AG04450 (cell line): ENCODE measurements at regions not wholly inside any gene's neighbourhood (a gene's known extent, or its start where the extent isn't known, plus 50 kb on each side); places are given as distances from the start of the nearest gene placed in this dataset.

Source experiments
- CTCF ChIA-PET: fragments of 300-600, 350-600 bp; formaldehyde crosslinking; extraction: SDS; loops from one replicate; lab custom pipeline; 2022; ENCODE audit warnings: antibody characterized with exemption, inconsistent platforms; lab: Charles Lee
- POLR2A ChIA-PET: fragments of 350-600 bp; formaldehyde crosslinking; extraction: SDS; loops from one replicate; lab custom pipeline; 2021; ENCODE audit warnings: antibody characterized with exemption, inconsistent platforms; lab: Yijun Ruan, JAX
- DNase-seq: peaks from one replicate; pipeline ENCODE4 v3.0.0-alpha.2; 2011; ENCODE audit warnings: low read depth, low spot score
- H3K27ac ChIP-seq: one replicate; pipeline ENCODE4 v1.5.1; 2012; ENCODE audit warnings: low read depth, low read length, control low read depth
- H3K27me3 ChIP-seq: one replicate; pipeline ENCODE4 v1.6.0; 2012; ENCODE audit warnings: low read length; ENCODE audit not compliant: control insufficient read depth, insufficient read depth
- H3K4me3 ChIP-seq: 2 replicates; pipeline ENCODE4 v1.5.1; 2011; ENCODE audit warnings: mild to moderate bottlenecking, low read depth, low read length, control low read depth
- H3K9me3 ChIP-seq: 2 replicates; pipeline ENCODE4 v1.5.1; 2012; ENCODE audit warnings: low read length; ENCODE audit not compliant: control insufficient read depth, insufficient read depth
- TF ChIP-seq, protein P1 (sequence below): IDR thresholded peaks from 2 replicates; pipeline ENCODE4 v1.5.1; 2011; ENCODE audit warnings: low read depth, low read length, control low read depth, inconsistent platforms

GRCh38 chr7:36802459-36803135 lies 78.3 kb upstream of the AOAH start:
- ChIA-PET CTCF (no interaction called here), POLR2A (no interaction called here)
- no peak for DNase-seq
- Histone ChIP-seq H3K27me3 (no peaks in the 10 kb centered on the region), H3K9me3 (no peaks in the 10 kb centered on the region), H3K4me3 (no peak overlapping the region), H3K27ac (no peak overlapping the region)
- TF ChIP-seq, protein P1, sequence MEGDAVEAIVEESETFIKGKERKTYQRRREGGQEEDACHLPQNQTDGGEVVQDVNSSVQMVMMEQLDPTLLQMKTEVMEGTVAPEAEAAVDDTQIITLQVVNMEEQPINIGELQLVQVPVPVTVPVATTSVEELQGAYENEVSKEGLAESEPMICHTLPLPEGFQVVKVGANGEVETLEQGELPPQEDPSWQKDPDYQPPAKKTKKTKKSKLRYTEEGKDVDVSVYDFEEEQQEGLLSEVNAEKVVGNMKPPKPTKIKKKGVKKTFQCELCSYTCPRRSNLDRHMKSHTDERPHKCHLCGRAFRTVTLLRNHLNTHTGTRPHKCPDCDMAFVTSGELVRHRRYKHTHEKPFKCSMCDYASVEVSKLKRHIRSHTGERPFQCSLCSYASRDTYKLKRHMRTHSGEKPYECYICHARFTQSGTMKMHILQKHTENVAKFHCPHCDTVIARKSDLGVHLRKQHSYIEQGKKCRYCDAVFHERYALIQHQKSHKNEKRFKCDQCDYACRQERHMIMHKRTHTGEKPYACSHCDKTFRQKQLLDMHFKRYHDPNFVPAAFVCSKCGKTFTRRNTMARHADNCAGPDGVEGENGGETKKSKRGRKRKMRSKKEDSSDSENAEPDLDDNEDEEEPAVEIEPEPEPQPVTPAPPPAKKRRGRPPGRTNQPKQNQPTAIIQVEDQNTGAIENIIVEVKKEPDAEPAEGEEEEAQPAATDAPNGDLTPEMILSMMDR = no peak

DNA sequence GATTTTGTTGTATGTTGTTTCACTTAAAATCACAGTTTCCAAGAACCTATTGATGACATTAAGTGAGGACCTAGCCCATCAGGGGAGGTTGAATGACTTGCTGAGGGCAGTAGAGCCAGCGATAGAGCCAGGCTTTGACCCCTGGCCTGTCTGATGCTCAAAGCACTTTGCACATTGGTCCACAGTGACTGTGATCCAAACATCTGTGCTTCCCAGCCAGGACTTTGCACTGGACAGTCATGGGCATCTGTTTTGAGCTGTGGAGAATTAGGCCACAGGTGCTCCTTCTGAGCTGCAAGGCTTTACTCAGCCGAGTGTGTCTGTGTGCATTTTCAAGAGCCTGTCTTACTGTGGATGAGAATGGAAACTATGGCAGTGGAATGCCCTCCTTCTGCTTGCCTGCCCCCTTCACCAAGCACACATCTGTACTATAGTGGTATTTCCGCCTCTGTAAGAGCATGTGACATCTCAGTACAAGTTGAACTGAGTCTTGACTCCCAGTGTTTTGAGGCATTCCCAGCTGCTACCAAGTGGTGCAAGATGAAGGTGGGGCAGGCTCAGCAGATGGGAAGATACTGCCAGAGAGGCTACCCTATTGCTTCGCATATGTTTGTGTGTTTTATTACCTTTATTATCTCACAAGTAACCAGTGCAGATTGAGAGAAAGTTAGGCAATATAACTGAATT lies 72.7 kb upstream of the AOAH start:
- TF ChIP-seq, protein P1 = no peak
- Histone ChIP-seq H3K27ac (no peak overlapping the region), H3K27me3 (no peaks in the 10 kb centered on the region), H3K9me3 (no peaks in the 10 kb centered on the region), H3K4me3 (no peak overlapping the region)
- ChIA-PET POLR2A (no interaction called here), CTCF (no interaction called here)
- DNase-seq = no peak

- Histone ChIP-seq H3K27ac (no peak overlapping the region), H3K27me3 (no peaks in the 10 kb centered on the region), H3K4me3 (no peak overlapping the region), H3K9me3 (no peaks in the 10 kb centered on the region)
- TF ChIP-seq, protein P1 = no peak
- ChIA-PET POLR2A (no interaction called here), CTCF (no interaction called here)
- DNase-seq = no peak
These were observed 71.2 kb upstream of the AOAH start for GRCh38 chr7:36795451-36796021.

DNA sequence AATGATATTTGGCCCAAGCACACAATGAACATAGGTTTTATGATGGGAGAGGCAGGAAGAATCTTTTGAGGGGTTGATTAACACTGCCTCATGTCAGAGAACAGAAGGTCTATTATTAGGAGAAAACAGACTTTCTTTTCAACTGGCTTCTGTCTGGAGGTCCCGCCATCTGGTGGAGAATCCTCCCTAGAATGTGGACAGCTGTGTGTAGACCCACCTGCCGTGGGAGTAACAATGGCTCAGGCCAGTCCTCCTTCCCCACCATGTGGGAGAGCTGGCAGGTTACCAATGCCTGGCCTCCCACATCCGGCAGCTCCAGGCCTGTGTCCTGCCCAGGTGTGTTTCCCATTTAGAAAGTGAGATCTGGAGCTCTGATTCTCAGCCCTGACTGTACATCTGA lies 70.4 kb upstream of the AOAH start:
- Histone ChIP-seq H3K27ac (no peak overlapping the region), H3K27me3 (no peaks in the 10 kb centered on the region), H3K4me3 (no peak overlapping the region), H3K9me3 (no peaks in the 10 kb centered on the region)
- POLR2A ChIA-PET = no interaction called here
- TF ChIP-seq, protein P1 = no peak
- DNase-seq = no peak
- CTCF ChIA-PET = no interaction called here

- H3K27me3 ChIP-seq = no peaks in the 10 kb centered on the region
- H3K9me3 ChIP-seq = no peaks in the 10 kb centered on the region
- H3K27ac ChIP-seq = no peak overlapping the region
- no peak for DNase-seq
- TF ChIP-seq, protein P1 = no peak
- POLR2A ChIA-PET = no interaction called here
- CTCF ChIA-PET = no interaction called here
- no peak overlapping the region for H3K4me3 ChIP-seq
These were observed 68.1 kb upstream of the AOAH start for GRCh38 chr7:36792421-36792820.
